ENCODE measurements at regions not wholly inside any gene's neighbourhood (a gene's known extent, or its start where the extent isn't known, plus 50 kb on each side); places are given as distances from the start of the nearest gene placed in this dataset.

DNA sequence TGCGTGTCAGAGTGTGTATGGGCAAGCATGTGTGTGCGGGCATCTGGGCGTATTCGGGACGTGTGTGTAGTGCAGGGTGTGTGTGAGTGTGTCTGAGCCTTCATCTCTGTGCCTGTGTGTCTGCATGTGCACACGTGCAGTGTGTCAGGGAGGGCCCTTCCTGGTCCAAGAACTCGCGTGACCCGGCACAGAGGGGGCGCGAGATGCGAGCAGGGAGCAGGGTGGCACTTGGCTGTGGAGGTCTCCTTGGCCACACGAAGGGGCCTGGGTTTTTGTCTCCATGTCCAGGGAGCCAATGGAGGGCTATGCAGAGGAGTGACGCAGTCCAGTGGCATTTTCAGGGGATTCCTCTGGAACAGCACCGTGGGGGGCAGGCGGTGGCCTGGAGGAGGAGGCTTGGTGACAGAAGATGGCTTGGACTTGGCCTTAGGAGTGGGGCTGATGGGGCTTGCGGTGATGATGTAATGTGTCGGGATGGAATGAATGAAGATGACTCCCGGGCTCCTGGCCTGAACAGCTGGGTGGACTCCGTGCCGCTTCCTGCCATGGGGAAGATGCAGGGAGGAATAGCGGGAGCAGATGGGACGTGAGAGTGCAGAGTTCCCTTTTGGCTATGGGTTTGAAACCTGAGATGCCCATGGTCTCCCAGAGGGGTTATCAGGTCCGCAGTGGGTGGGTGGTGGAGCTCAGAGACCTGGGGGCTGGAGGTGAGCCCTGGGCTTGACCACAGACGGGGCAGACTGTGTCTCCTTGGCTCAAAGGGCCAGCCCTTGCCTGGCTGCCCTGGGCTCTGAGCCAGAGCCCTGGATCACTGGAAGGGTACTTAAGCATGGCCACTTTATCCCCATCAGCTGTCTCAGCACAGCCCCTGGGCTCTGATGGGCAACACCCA, 208.3 kb downstream of the PHETA1 start:
- Histone ChIP-seq H3K4me2 (ENCODE audit: low read length) (no peak overlapping the region), H3K4me1 (no peaks in the 10 kb centered on the region), H3K9me3 (ENCODE audit: control insufficient read depth, low read length) (no peaks in the 10 kb centered on the region), H2AFZ (no peak overlapping the region), H3K36me3 (ENCODE audit: control insufficient read depth, insufficient read depth, low read length) (no peaks in the 10 kb centered on the region), H3K9ac (no peak overlapping the region), H3K4me3 (ENCODE audit: low read depth, low read length) (no peak overlapping the region), H3K27me3 (ENCODE audit: control insufficient read depth, insufficient read depth, low read length) (no peaks in the 10 kb centered on the region), H3K79me2 (no peaks in the 10 kb centered on the region), H3K27ac (no peak overlapping the region)
- TF ChIP-seq, protein P1, sequence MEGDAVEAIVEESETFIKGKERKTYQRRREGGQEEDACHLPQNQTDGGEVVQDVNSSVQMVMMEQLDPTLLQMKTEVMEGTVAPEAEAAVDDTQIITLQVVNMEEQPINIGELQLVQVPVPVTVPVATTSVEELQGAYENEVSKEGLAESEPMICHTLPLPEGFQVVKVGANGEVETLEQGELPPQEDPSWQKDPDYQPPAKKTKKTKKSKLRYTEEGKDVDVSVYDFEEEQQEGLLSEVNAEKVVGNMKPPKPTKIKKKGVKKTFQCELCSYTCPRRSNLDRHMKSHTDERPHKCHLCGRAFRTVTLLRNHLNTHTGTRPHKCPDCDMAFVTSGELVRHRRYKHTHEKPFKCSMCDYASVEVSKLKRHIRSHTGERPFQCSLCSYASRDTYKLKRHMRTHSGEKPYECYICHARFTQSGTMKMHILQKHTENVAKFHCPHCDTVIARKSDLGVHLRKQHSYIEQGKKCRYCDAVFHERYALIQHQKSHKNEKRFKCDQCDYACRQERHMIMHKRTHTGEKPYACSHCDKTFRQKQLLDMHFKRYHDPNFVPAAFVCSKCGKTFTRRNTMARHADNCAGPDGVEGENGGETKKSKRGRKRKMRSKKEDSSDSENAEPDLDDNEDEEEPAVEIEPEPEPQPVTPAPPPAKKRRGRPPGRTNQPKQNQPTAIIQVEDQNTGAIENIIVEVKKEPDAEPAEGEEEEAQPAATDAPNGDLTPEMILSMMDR (IDR thresholded peaks at IDR 0.05) = no peak

DNA sequence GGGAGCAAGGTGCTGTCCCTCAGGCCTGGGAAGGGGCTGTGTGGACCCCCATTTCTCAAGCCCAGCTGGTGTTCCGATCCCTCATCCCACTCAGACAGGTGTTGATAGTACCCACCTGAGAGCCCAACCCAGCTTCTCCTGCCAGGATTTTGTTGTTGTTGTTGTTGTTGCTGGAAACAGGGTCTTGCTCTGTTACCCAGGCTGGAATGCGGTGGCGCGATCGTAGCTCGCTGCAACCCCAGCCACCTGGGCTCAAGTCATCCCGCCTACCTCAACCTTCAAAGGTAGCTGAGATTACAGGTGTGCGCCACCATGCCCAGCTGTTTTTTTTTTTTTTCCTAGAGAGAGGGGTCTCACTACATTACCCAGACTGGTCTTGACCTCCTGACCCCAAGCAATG, 209.9 kb downstream of the PHETA1 start:
- Histone ChIP-seq H3K9ac (no peak overlapping the region), H3K4me1 (no peaks in the 10 kb centered on the region), H3K27me3 (ENCODE audit: control insufficient read depth, insufficient read depth, low read length) (no peaks in the 10 kb centered on the region), H3K36me3 (ENCODE audit: control insufficient read depth, insufficient read depth, low read length) (no peaks in the 10 kb centered on the region), H3K79me2 (no peaks in the 10 kb centered on the region), H3K4me2 (ENCODE audit: low read length) (no peak overlapping the region), H3K9me3 (ENCODE audit: control insufficient read depth, low read length) (no peaks in the 10 kb centered on the region), H2AFZ (no peak overlapping the region), H3K4me3 (ENCODE audit: low read depth, low read length) (no peak overlapping the region), H3K27ac (no peak overlapping the region)
- TF ChIP-seq, protein P1 (IDR thresholded peaks at IDR 0.05) = no peak

DNA sequence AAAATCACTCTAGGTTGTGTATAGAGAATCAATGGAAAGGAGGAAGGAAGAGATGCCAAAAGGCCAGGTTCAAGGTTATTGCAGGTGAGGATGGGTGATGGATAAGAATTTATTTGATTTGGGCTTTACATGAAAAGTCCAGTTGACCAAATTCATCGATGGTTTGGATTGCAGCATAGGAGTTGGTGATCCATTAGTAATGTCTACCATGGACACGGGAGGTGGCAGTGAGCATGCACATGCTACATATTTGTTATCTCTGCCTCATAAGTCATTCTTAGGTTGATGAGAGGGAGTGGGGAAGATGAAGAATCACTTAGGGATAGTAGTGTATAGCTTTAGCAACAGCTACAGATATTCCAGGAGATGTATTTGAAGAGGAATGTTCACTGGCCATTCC, 211.4 kb downstream of the PHETA1 start:
- Histone ChIP-seq H3K9ac (no peak overlapping the region), H3K27me3 (ENCODE audit: control insufficient read depth, insufficient read depth, low read length) (no peaks in the 10 kb centered on the region), H2AFZ (no peak overlapping the region), H3K79me2 (no peaks in the 10 kb centered on the region), H3K36me3 (ENCODE audit: control insufficient read depth, insufficient read depth, low read length) (no peaks in the 10 kb centered on the region), H3K27ac (no peak overlapping the region), H3K4me2 (ENCODE audit: low read length) (no peak overlapping the region), H3K4me1 (no peaks in the 10 kb centered on the region), H3K4me3 (ENCODE audit: low read depth, low read length) (no peak overlapping the region), H3K9me3 (ENCODE audit: control insufficient read depth, low read length) (no peaks in the 10 kb centered on the region)
- TF ChIP-seq, protein P1 (IDR thresholded peaks at IDR 0.05) = no peak

DNA sequence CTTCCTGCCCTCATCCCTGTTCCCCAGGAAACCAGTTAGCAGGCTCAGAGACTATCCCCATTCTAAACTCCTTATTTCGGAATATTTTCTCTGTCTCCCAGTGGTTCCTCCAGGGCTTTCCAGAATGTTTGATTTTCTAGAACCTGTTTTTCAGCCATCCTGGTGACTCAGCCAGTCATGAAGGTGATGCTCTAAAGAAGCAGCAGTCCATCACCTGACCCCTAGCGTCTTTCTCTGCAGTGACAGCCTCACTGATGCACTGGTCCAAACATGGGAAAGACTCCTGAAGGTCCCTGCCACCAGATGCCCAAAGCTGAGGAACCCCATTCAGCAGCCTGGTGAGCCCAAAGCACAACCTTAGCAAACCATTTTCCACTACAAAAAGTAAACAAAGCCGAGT, 212.6 kb downstream of the PHETA1 start:
- Histone ChIP-seq H3K36me3 (ENCODE audit: control insufficient read depth, insufficient read depth, low read length) (no peaks in the 10 kb centered on the region), H3K27ac (no peak overlapping the region), H3K79me2 (no peaks in the 10 kb centered on the region), H3K9me3 (ENCODE audit: control insufficient read depth, low read length) (no peaks in the 10 kb centered on the region), H3K4me3 (ENCODE audit: low read depth, low read length) (no peak overlapping the region), H3K4me2 (ENCODE audit: low read length) (no peak overlapping the region), H2AFZ (no peak overlapping the region), H3K9ac (no peak overlapping the region), H3K27me3 (ENCODE audit: control insufficient read depth, insufficient read depth, low read length) (no peaks in the 10 kb centered on the region), H3K4me1 (no peaks in the 10 kb centered on the region)
- TF ChIP-seq, protein P1 (IDR thresholded peaks at IDR 0.05) = no peak

DNA sequence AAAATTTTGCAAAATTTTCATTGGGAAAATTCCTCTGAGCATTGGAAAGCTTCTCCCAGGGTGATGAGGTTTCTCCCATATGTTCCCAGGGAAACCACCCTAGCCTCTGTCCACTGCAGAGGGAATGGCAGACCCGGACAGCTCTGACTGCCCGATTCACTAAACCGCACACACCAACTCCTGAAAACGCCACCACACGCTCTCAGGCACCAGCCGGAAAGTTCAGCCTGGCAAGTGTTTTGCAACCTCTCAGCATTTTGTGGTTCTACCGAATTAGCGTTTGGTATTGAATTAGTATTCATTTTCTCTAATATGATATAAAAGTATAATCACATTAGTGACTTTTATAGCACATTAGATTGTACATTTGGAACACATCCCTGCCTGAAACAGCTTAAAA, 213.4 kb downstream of the PHETA1 start:
- no peaks in the 10 kb centered on the region for H3K27me3 ChIP-seq (ENCODE audit: control insufficient read depth, insufficient read depth, low read length)

More for the DNA sequence above, 213.4 kb downstream of the PHETA1 start:
- Histone ChIP-seq H3K36me3 (ENCODE audit: control insufficient read depth, insufficient read depth, low read length) (no peaks in the 10 kb centered on the region), H3K27ac (no peak overlapping the region), H3K4me3 (ENCODE audit: low read depth, low read length) (no peak overlapping the region), H3K4me1 (no peaks in the 10 kb centered on the region), H2AFZ (no peak overlapping the region), H3K79me2 (no peaks in the 10 kb centered on the region), H3K4me2 (ENCODE audit: low read length) (no peak overlapping the region), H3K9ac (no peak overlapping the region), H3K9me3 (ENCODE audit: control insufficient read depth, low read length) (no peaks in the 10 kb centered on the region)
- TF ChIP-seq, protein P1 (IDR thresholded peaks at IDR 0.05) = no peak
